ENCODE measurements at regions not wholly inside any gene's neighbourhood (a gene's known extent, or its start where the extent isn't known, plus 50 kb on each side); places are given as distances from the start of the nearest gene placed in this dataset.

DNA sequence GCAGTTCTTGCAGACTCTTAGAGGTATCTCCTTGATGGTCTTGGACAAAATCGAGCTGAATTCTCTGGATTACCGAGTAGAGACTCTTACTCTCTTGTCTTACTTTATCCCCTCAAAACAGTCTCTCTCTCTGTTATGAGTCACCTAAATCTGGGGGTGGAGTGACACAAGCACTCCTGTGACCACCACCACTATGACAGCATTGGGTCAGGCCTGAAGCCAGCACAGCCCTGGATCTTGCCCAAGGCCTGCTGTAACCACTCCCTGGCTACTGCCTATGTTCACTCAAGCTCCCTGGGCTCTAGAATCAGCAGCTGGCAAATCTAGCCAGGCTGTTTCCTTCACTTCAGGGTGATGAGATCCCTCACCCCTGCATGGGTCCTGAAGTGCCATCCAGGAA is 662.5 kb downstream of the LUZP2 start:
- TF ChIP-seq POLR2A (IDR thresholded peaks at IDR 0.05; ENCODE audit: low read depth, low read length) (no peak), POLR2AphosphoS5 (IDR thresholded peaks at IDR 0.05; ENCODE audit: low read depth, low read length) (no peak)
- DNase-seq (ENCODE audit: insufficient read length) (no peak), FAIRE-seq (no peak)

DNA sequence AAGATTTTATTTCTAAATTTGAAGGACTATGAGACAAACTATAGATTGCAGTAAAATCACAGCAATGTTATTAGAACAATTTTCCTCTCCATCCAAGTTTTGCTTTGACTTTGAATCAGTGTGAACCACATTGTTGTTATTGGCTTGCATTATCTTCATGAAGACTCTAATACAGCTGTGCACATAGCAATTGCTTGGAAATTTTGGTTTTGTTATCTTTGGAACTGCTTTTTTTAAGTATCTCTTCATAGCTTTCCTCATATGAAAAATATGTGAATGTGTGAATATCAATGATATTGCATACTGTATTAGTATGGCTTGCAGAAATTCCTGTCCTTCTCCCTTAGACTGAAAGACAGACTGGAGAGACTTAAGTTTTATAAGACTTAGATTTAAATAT is 666.6 kb downstream of the LUZP2 start:
- DNase-seq (ENCODE audit: insufficient read length) (no peak), FAIRE-seq (no peak)
- TF ChIP-seq POLR2AphosphoS5 (IDR thresholded peaks at IDR 0.05; ENCODE audit: low read depth, low read length) (no peak), POLR2A (IDR thresholded peaks at IDR 0.05; ENCODE audit: low read depth, low read length) (no peak), TAF1 (IDR thresholded peaks at IDR 0.05; ENCODE audit: borderline replicate concordance, low read depth, low read length) (no peak)

DNA sequence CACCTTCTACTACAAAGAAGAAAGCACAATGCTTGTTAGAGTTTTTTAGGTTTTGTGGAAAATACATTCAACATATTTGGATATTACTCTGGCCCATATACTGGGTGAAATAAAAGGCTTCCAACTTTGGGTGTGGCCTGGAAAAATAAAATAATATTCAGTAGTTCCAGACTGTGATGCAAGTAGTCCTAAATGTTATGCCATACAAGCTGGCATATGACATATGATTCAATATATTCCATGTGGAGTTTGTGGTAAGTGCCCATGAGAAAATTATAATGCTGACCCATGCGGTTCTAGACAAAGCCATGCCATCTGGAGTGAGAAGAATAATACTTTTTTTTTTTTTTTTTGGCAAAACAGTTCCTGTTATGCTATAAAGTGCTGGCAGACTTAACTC is 683.3 kb downstream of the LUZP2 start:
- FAIRE-seq (no peak), DNase-seq (ENCODE audit: insufficient read length) (no peak)
- TF ChIP-seq TAF1 (IDR thresholded peaks at IDR 0.05; ENCODE audit: borderline replicate concordance, low read depth, low read length) (no peak), POLR2A (IDR thresholded peaks at IDR 0.05; ENCODE audit: low read depth, low read length) (no peak), POLR2AphosphoS5 (IDR thresholded peaks at IDR 0.05; ENCODE audit: low read depth, low read length) (no peak)

DNA sequence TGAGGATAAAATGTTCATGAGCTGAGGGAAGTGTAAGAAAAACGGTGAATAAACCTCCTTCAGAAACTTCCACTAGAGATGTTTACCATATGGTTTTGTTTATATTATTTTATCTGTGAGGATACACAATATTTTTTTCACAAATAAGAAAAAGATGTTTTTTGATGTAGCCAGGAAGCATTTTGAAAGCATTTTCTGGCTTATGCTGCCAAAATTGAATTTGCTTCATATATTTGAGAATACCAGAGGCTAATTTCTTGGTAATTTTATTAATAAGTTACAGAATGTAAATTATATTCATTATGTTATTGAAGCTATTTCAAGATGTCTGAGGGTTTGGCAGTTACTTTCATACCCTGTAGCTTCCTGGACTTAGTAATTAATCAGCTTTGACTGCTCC is 686.6 kb downstream of the LUZP2 start:
- FAIRE-seq, result no peak
- TF ChIP-seq POLR2AphosphoS5 (IDR thresholded peaks at IDR 0.05; ENCODE audit: low read depth, low read length) (no peak), TAF1 (IDR thresholded peaks at IDR 0.05; ENCODE audit: borderline replicate concordance, low read depth, low read length) (no peak), POLR2A (IDR thresholded peaks at IDR 0.05; ENCODE audit: low read depth, low read length) (no peak)

DNA sequence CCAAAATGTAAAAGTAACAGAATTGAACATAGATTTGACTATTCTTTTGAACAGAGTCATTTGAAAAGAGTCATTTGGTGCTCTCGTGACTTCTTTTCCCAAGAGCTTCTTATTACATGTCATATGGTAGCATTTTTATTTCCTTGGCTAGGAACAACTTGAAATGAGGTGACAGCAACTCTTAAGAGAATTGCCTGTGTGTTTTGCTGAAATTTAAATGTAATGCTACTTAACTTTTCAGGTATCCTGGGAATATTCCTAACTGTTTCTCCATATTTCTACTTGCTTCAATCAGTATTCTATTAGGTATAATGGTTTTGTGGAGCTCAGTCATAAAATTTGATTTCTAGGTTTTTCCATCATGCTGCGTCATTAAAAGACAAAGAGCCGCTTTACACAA is 700.7 kb downstream of the LUZP2 start:
- TF ChIP-seq POLR2AphosphoS5 (IDR thresholded peaks at IDR 0.05; ENCODE audit: low read depth, low read length) (no peak), TAF1 (IDR thresholded peaks at IDR 0.05; ENCODE audit: borderline replicate concordance, low read depth, low read length) (no peak), POLR2A (IDR thresholded peaks at IDR 0.05; ENCODE audit: low read depth, low read length) (no peak)
- no peak for FAIRE-seq

More for the DNA sequence above, 686.6 kb downstream of the LUZP2 start:
- no peak for DNase-seq (ENCODE audit: insufficient read length)

DNA sequence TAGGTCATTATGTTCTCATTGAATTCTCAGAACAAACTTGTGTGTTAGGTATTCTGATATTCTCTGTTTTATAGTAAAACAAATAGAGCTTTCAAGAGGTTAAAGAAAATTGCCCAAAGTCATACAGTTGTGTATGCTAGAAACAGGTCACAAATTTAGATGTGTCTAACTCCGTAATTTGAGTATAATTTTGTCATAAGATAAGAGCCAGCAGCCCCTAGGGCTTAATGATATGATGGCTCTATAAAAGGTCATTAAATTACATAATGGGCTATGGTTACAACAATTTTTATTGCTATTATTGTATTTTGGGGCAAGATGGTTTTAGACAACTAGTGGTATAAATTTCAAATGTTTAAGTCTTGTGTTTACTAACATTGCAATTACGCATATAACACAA is 701.9 kb downstream of the LUZP2 start:
- DNase-seq (ENCODE audit: insufficient read length) (no peak), FAIRE-seq (no peak)
- TF ChIP-seq POLR2AphosphoS5 (IDR thresholded peaks at IDR 0.05; ENCODE audit: low read depth, low read length) (no peak), TAF1 (IDR thresholded peaks at IDR 0.05; ENCODE audit: borderline replicate concordance, low read depth, low read length) (no peak), POLR2A (IDR thresholded peaks at IDR 0.05; ENCODE audit: low read depth, low read length) (no peak)

More for the DNA sequence above, 700.7 kb downstream of the LUZP2 start:
- no peak for DNase-seq (ENCODE audit: insufficient read length)

DNA sequence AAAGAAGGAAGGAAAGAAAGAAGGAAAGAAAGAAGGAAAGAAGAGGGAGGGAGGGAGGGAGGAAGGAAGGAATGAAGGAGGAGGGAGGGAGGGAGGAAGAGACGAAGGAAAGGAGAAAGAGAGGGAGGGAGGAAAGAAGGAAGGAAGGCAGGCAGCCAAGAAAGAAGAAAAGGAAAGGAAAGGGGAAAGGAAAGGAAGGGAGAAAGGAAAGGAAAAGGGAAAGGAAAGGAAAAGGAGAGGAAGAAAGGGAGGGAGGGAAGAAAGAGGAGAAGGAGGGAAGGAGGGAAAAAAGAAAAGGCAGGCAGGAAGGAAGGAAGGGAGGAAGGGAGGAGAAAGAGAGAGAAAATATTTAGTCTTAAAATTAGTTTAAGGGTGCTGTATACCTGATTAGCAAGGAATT is 704.1 kb downstream of the LUZP2 start:
- FAIRE-seq, result no peak
- DNase-seq (ENCODE audit: insufficient read length), result no peak
- TF ChIP-seq POLR2AphosphoS5 (IDR thresholded peaks at IDR 0.05; ENCODE audit: low read depth, low read length) (no peak), TAF1 (IDR thresholded peaks at IDR 0.05; ENCODE audit: borderline replicate concordance, low read depth, low read length) (no peak), POLR2A (IDR thresholded peaks at IDR 0.05; ENCODE audit: low read depth, low read length) (no peak)

DNA sequence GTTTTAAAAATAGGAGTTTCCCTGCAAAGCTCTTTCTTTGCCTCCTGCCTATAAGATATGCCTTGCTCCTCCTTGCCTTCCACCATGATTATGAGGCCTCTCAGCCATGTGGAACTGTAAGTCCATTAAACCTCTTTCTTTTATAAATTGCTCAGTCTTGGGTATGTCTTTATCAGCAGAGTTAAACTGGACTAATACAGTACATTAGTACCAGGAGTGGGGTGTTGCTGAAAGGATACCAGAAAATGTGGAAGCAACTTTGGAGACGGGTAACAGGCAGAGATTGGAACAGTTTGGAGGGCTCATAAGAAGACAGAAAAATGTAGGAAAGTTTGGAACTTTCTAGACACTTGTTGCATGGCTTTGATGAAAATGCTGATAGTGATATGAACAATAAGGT is 709.9 kb downstream of the LUZP2 start:
- no peak for TF ChIP-seq POLR2A (IDR thresholded peaks at IDR 0.05; ENCODE audit: low read depth, low read length)
- no peak for TF ChIP-seq POLR2AphosphoS5 (IDR thresholded peaks at IDR 0.05; ENCODE audit: low read depth, low read length)
- no peak for TF ChIP-seq TAF1 (IDR thresholded peaks at IDR 0.05; ENCODE audit: borderline replicate concordance, low read depth, low read length)
- FAIRE-seq, result no peak

DNA sequence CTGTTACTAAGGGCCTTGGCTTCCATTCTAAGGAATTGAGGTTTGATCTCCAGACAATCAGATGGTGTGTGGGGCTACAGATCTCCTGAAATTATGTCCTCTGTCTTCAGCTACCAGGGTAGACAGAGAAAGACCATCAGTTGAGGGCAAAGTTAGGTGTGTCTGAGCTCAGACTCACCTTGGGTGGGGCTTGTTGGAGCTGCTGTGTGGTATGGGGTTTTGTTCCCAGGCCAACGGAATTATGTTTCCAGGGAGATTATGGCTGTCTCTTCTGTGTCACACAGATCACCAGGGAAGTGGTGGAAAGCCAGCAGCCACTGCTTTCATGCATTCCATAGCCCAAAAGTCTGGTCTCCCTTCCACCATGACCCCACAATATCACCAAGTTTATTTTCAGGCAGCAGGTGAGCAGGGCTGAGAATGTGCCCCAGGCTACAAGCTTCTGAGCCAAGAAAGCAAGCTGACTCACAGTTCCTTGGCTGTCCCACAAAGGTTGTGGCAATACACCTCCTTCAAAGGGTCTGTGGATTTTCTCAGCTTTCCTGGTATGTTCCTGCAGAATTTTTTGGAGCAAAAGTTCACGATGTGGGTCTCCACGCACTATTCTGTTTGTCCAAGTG is 714.9 kb downstream of the LUZP2 start:
- TF ChIP-seq POLR2AphosphoS5 (IDR thresholded peaks at IDR 0.05; ENCODE audit: low read depth, low read length) (no peak), TAF1 (IDR thresholded peaks at IDR 0.05; ENCODE audit: borderline replicate concordance, low read depth, low read length) (no peak), POLR2A (IDR thresholded peaks at IDR 0.05; ENCODE audit: low read depth, low read length) (no peak)
- FAIRE-seq (no peak), DNase-seq (ENCODE audit: insufficient read length) (no peak)

More for the DNA sequence above, 709.9 kb downstream of the LUZP2 start:
- DNase-seq (ENCODE audit: insufficient read length), result no peak

DNA sequence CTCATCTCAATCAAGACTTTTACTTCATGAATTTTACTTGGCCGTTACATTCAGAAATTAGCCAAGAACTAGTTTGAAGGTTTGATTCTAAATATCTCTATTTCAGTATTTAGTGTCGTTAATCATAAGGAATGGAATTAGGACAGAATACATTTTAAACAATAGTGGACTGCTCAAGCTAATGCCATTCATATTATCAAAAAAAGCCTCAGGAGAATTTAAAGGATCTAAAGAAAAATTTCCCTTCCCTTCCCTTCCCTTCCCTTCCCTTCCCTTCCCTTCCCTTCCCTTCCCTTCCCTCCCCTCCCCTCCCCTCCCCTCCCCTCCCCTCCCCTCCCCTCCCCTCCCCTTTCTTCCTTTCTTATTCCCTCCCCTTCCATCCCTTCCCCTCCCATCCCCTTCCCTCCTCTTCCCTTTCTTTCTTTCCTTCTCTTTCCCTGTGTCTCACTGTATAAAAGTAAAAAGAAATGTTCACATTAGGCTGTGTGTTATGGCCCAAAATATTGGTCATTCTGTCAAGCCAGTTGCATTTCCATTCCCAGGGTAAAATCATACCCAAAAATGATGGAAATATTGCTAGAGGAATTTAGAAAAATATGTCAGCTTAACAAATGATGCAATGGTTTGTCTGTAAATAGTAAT is 717.8 kb downstream of the LUZP2 start:
- TF ChIP-seq POLR2AphosphoS5 (IDR thresholded peaks at IDR 0.05; ENCODE audit: low read depth, low read length) (no peak), TAF1 (IDR thresholded peaks at IDR 0.05; ENCODE audit: borderline replicate concordance, low read depth, low read length) (no peak), POLR2A (IDR thresholded peaks at IDR 0.05; ENCODE audit: low read depth, low read length) (no peak)
- FAIRE-seq (no peak), DNase-seq (ENCODE audit: insufficient read length) (no peak)

DNA sequence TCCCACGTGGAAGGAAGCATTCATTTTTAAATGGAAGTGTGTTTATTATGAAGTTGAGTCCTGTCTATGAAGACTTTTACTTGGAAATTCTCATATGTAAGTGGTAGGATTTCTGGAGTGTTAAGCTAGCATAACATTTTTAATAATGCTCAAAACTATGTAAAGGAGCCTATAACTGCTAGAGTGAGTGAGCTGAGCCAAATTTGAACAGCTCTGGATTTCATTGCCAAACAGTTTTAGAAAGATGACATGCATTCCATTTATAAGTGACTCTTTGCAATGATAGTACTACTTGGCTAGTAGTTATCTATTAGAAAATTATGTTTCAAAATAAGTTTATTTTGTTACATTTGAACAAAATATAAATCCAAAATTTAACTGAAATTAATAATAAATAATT is 721.2 kb downstream of the LUZP2 start:
- FAIRE-seq (no peak), DNase-seq (ENCODE audit: insufficient read length) (no peak)
- TF ChIP-seq POLR2A (IDR thresholded peaks at IDR 0.05; ENCODE audit: low read depth, low read length) (no peak), POLR2AphosphoS5 (IDR thresholded peaks at IDR 0.05; ENCODE audit: low read depth, low read length) (no peak), TAF1 (IDR thresholded peaks at IDR 0.05; ENCODE audit: borderline replicate concordance, low read depth, low read length) (no peak)

DNA sequence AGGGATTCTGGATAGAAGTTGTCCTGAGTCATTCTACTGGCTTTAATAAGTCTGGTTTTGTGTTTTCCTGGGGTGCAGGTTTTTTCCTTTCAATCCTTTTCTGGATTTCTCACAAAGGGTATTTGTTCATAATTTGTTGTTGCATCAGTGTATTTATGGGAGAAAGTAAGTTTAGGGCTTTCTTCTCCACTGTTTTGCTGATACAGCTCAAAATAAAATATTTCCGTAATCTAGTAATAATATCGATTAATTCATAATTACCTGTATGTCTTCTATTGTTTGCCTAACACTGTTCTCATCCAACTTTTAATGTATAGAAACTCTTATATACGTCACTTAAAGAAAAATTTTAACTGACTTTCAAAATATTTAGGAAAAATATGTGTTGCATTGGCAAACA is 728.2 kb downstream of the LUZP2 start:
- no peak for DNase-seq (ENCODE audit: insufficient read length)
- FAIRE-seq, result no peak
- no peak for TF ChIP-seq POLR2AphosphoS5 (IDR thresholded peaks at IDR 0.05; ENCODE audit: low read depth, low read length)
- TF ChIP-seq TAF1 (IDR thresholded peaks at IDR 0.05; ENCODE audit: borderline replicate concordance, low read depth, low read length), result no peak
- no peak for TF ChIP-seq POLR2A (IDR thresholded peaks at IDR 0.05; ENCODE audit: low read depth, low read length)
